CD14-positive monocyte (primary cell): ENCODE measurements at regions not wholly inside any gene's neighbourhood (a gene's known extent, or its start where the extent isn't known, plus 50 kb on each side); places are given as distances from the start of the nearest gene placed in this dataset.

Experiments
- DNase-seq, 3 donors: peaks; one replicate each; pipeline ENCODE4 v3.0.0-alpha.2; 2011 to 2022
- H2AFZ ChIP-seq: 2 replicates; pipeline ENCODE4 v1.6.0; 2012; ENCODE audit warnings: mild to moderate bottlenecking, low read depth, low read length, inconsistent platforms; ENCODE audit not compliant: insufficient read depth, poor library complexity, severe bottlenecking
- H3K27ac ChIP-seq, 2 donors: 1 replicate in 1 of 2; 2 replicates in 1 of 2; pipeline ENCODE4 v1.5.1; 2012 to 2013; ENCODE audit warnings: low read length in 2 of 2, control low read depth in 1 of 2, inconsistent platforms in 1 of 2, low read depth in 1 of 2, mild to moderate bottlenecking in 1 of 2
- H3K27me3 ChIP-seq, 2 donors: one replicate each; pipeline versions ENCODE4 v1.6.0 to v1.6.1; 2011 to 2013; ENCODE audit warnings: low read length in 2 of 2; ENCODE audit not compliant: control insufficient read depth in 2 of 2, insufficient read depth in 2 of 2
- H3K36me3 ChIP-seq, 2 donors: replicated peaks in 1 of 2; 1 replicate in 1 of 2; 2 replicates in 1 of 2; pipeline versions ENCODE4 v1.5.1 to v1.6.1; 2012 to 2013; ENCODE audit warnings: low read length in 2 of 2, control low read depth in 1 of 2, inconsistent platforms in 1 of 2, mild to moderate bottlenecking in 1 of 2; ENCODE audit not compliant: insufficient read depth in 2 of 2, control insufficient read depth in 1 of 2
- H3K4me1 ChIP-seq, 2 donors: 1 replicate in 1 of 2; 2 replicates in 1 of 2; pipeline versions ENCODE4 v1.5.1 to v1.6.1; 2012 to 2013; ENCODE audit warnings: low read length in 2 of 2, control low read depth in 1 of 2, inconsistent platforms in 1 of 2, mild to moderate bottlenecking in 1 of 2, moderate library complexity in 1 of 2; ENCODE audit not compliant: insufficient read depth in 2 of 2, control insufficient read depth in 1 of 2
- H3K4me2 ChIP-seq: replicated peaks from 2 replicates; pipeline ENCODE3; 2012; ENCODE audit warnings: low read length, moderate library complexity, mild to moderate bottlenecking; ENCODE audit not compliant: poor library complexity, severe bottlenecking; ENCODE audit errors: extremely low read depth
- H3K4me3 ChIP-seq, 3 experiments: fragments of 200-600 bp in 1 of 3; sonication (generic) in 1 of 3; replicated peaks in 1 of 3; 1 replicate in 2 of 3; 2 replicates in 1 of 3; pipeline ENCODE4 v1.5.1; 2011 to 2013; ENCODE audit warnings: low read length in 3 of 3, mild to moderate bottlenecking in 3 of 3, control low read depth in 2 of 3, low read depth in 2 of 3, inconsistent platforms in 1 of 3, moderate library complexity in 1 of 3
- H3K79me2 ChIP-seq: 2 replicates; pipeline ENCODE4 v1.6.0; 2012; ENCODE audit warnings: mild to moderate bottlenecking, control low read depth, inconsistent platforms, low read length, moderate library complexity; ENCODE audit not compliant: insufficient read depth
- H3K9ac ChIP-seq: 2 replicates; pipeline ENCODE4 v1.6.0; 2017; ENCODE audit warnings: low read length, mild to moderate bottlenecking; ENCODE audit not compliant: insufficient read depth, poor library complexity, severe bottlenecking
- H3K9me3 ChIP-seq, 2 donors: replicated peaks in 1 of 2; 1 replicate in 1 of 2; 2 replicates in 1 of 2; pipeline versions ENCODE4 v1.5.1 to v1.6.1; 2012 to 2013; ENCODE audit warnings: low read length in 2 of 2, control low read depth in 1 of 2; ENCODE audit not compliant: control insufficient read depth in 1 of 2, insufficient read depth in 1 of 2
- H4K20me1 ChIP-seq: 2 replicates; pipeline ENCODE4 v1.6.0; 2012; ENCODE audit warnings: mild to moderate bottlenecking, low read length, control low read depth, moderate library complexity; ENCODE audit not compliant: insufficient read depth
- H3K27ac Mint-ChIP-seq, 7 donors: one replicate each; pipeline ENCODE4 v1.8.0; 2020; ENCODE audit warnings: mild to moderate bottlenecking in 7 of 7, mixed read lengths in 7 of 7, moderate library complexity in 6 of 7, inconsistent platforms in 2 of 7
- H3K27me3 Mint-ChIP-seq, 3 donors: one replicate each; pipeline ENCODE4 v1.8.0; 2021 to 2022; ENCODE audit warnings: low read depth in 3 of 3, mild to moderate bottlenecking in 3 of 3, mixed read lengths in 3 of 3, moderate library complexity in 3 of 3, inconsistent platforms in 1 of 3
- H3K36me3 Mint-ChIP-seq, 2 donors: one replicate each; pipeline ENCODE4 v1.8.0; 2020; ENCODE audit warnings: mixed read lengths in 2 of 2, inconsistent platforms in 1 of 2, mild to moderate bottlenecking in 1 of 2
- H3K4me1 Mint-ChIP-seq: one replicate; pipeline ENCODE4 v1.8.0; 2020; ENCODE audit warnings: mild to moderate bottlenecking, mixed read lengths
- H3K4me3 Mint-ChIP-seq, 2 donors: one replicate each; pipeline ENCODE4 v1.8.0; 2020; ENCODE audit warnings: mild to moderate bottlenecking in 2 of 2, mixed read lengths in 2 of 2, moderate library complexity in 1 of 2
- H3K9me3 Mint-ChIP-seq, 7 donors: one replicate each; pipeline ENCODE4 v1.8.0; 2020 to 2022; ENCODE audit warnings: mixed read lengths in 7 of 7, mild to moderate bottlenecking in 6 of 7, moderate library complexity in 6 of 7, inconsistent platforms in 2 of 7
- CTCF ChIP-seq: fragments of 200-600 bp; IDR thresholded peaks from one replicate; pipeline ENCODE4 v1.8.0; 2022; ENCODE audit warnings: antibody characterized with exemption, mild to moderate bottlenecking
- whole genome bisulfite sequencing: methylation state at CpG from one replicate; pipeline ENCODE4 v1.1.5; 2013; ENCODE audit warnings: missing lambda C conversion rate; ENCODE audit not compliant: insufficient coverage; 5-methylcytosine and 5-hydroxymethylcytosine counted together
- intact Hi-C, 2 donors: fragments of 100-400 bp; cut with micrococcal nuclease; formaldehyde crosslinking; loops; one replicate each; pipeline versions ENCODE4 v1.15.0 to v1.15.1; 2023

GRCh38 chr2:117085256-117085655 lies 729.2 kb upstream of the DDX18 start:
- Mint-ChIP-seq H3K27me3 (peaks cover 0 to 1% (median 0%) of the 10 kb centered on the region in 3 donors), H3K36me3 (no peaks in the 10 kb centered on the region), H3K9me3 (peaks cover 0 to 4% (median 1%) of the 10 kb centered on the region in 7 donors), H3K27ac (no peak overlapping the region), H3K4me3 (no peak overlapping the region), H3K4me1 (no peaks in the 10 kb centered on the region)
- H4K20me1 ChIP-seq: no peaks in the 10 kb centered on the region
- no peak for TF ChIP-seq CTCF
- no peak overlapping the region for H3K4me2 ChIP-seq
- no peaks in the 10 kb centered on the region for H3K27me3 ChIP-seq
- no peak overlapping the region for H3K27ac ChIP-seq
- H3K79me2 ChIP-seq: no peaks in the 10 kb centered on the region
- intact Hi-C loops: no loop called here
- no peaks in the 10 kb centered on the region for H3K9me3 ChIP-seq
- H3K36me3 ChIP-seq: no peaks in the 10 kb centered on the region
- H3K9ac ChIP-seq: no peak overlapping the region
- no peak overlapping the region for H3K4me3 ChIP-seq
- no peaks in the 10 kb centered on the region for H3K4me1 ChIP-seq
- WGBS: no CpG with 5 or more reads among the region's 3 CpGs
- H2AFZ ChIP-seq: no peak overlapping the region
- DNase-seq: no peak

GRCh38 chr2:117085737-117086136 lies 728.8 kb upstream of the DDX18 start:
- Mint-ChIP-seq H3K4me3 (no peak overlapping the region), H3K4me1 (no peaks in the 10 kb centered on the region), H3K27ac (no peak overlapping the region), H3K27me3 (peaks cover 0 to 1% (median 0%) of the 10 kb centered on the region in 3 donors), H3K36me3 (no peaks in the 10 kb centered on the region), H3K9me3 (peaks cover 0 to 5% (median 1%) of the 10 kb centered on the region in 7 donors)
- DNase-seq: no peak
- H2AFZ ChIP-seq: no peak overlapping the region
- WGBS: no CpG with 5 or more reads among the region's 1 CpG
- no peak for TF ChIP-seq CTCF
- no peaks in the 10 kb centered on the region for H3K27me3 ChIP-seq
- H3K9ac ChIP-seq: no peak overlapping the region
- H3K9me3 ChIP-seq: no peaks in the 10 kb centered on the region
- no peaks in the 10 kb centered on the region for H3K36me3 ChIP-seq
- no peaks in the 10 kb centered on the region for H3K4me1 ChIP-seq
- no peaks in the 10 kb centered on the region for H4K20me1 ChIP-seq
- H3K27ac ChIP-seq: no peak overlapping the region
- intact Hi-C loops: no loop called here
- H3K79me2 ChIP-seq: no peaks in the 10 kb centered on the region
- H3K4me3 ChIP-seq: no peak overlapping the region
- no peak overlapping the region for H3K4me2 ChIP-seq
